ENCODE measurements at regions not wholly inside any gene's neighbourhood (a gene's known extent, or its start where the extent isn't known, plus 50 kb on each side); places are given as distances from the start of the nearest gene placed in this dataset.

- no peak overlapping the region for H2AFZ ChIP-seq (ENCODE audit: low read depth, low read length)
- H3K27me3 ChIP-seq (ENCODE audit: insufficient read depth, low read depth, low read length), result no peaks in the 10 kb centered on the region
- H3K9me3 ChIP-seq (ENCODE audit: low read length), result no peaks in the 10 kb centered on the region
- H3K27ac ChIP-seq (ENCODE audit: low read length), result no peak overlapping the region
- H3K36me3 ChIP-seq (ENCODE audit: insufficient read depth, low read length), result no peaks in the 10 kb centered on the region
- no peak overlapping the region for H3K9ac ChIP-seq (ENCODE audit: low read length)
- no peaks in the 10 kb centered on the region for H4K20me1 ChIP-seq (ENCODE audit: insufficient read depth)
- no peak for TF ChIP-seq RAD21 (conservative IDR thresholded peaks at IDR 0.05)
- TF ChIP-seq SMC3 (conservative IDR thresholded peaks at IDR 0.05; ENCODE audit: poor library complexity), result no peak
- TF ChIP-seq EP300 (conservative IDR thresholded peaks at IDR 0.05; ENCODE audit: poor library complexity, severe bottlenecking), result no peak
- TF ChIP-seq MXI1 (conservative IDR thresholded peaks at IDR 0.05; ENCODE audit: poor library complexity, severe bottlenecking), result no peak
- no peak for TF ChIP-seq POLR2AphosphoS5 (IDR thresholded peaks at IDR 0.05)
- TF ChIP-seq TAF1 (IDR thresholded peaks at IDR 0.05; ENCODE audit: low read depth), result no peak
- no peak for TF ChIP-seq REST (IDR thresholded peaks at IDR 0.05; ENCODE audit: borderline replicate concordance)
- TF ChIP-seq CTCF (IDR thresholded peaks at IDR 0.05; ENCODE audit: poor library complexity, severe bottlenecking), result no peak
- TF ChIP-seq EZH2 (IDR thresholded peaks at IDR 0.05; ENCODE audit: borderline replicate concordance, insufficient read depth, low read length, poor library complexity, severe bottlenecking), result no peak
- H3K4me2 ChIP-seq (ENCODE audit: low read length), result no peak overlapping the region
- H3F3A ChIP-seq (ENCODE audit: insufficient read depth, low read length, poor library complexity, severe bottlenecking), result no peaks in the 10 kb centered on the region
- H3K4me3 ChIP-seq (ENCODE audit: low read length), result no peak overlapping the region
- no peaks in the 10 kb centered on the region for H3K9me2 ChIP-seq (ENCODE audit: insufficient read depth, low read length)
- H3K79me2 ChIP-seq (replicated peaks; ENCODE audit: insufficient read depth, low read length), result no peaks in the 10 kb centered on the region
Measured at GRCh38 chr3:194043516-194043915, 92.4 kb upstream of the HES1 start.

- no peaks in the 10 kb centered on the region for H3K27me3 ChIP-seq (ENCODE audit: insufficient read depth, low read depth, low read length)
- H3K4me3 ChIP-seq (ENCODE audit: low read length), result no peak overlapping the region
- H3K36me3 ChIP-seq (ENCODE audit: insufficient read depth, low read length), result no peaks in the 10 kb centered on the region
- H3K4me2 ChIP-seq (ENCODE audit: low read length), result no peak overlapping the region
- H2AFZ ChIP-seq (ENCODE audit: low read depth, low read length), result no peak overlapping the region
- H3K9me2 ChIP-seq (ENCODE audit: insufficient read depth, low read length), result no peaks in the 10 kb centered on the region
- no peak overlapping the region for H3K9ac ChIP-seq (ENCODE audit: low read length)
- no peaks in the 10 kb centered on the region for H3K79me2 ChIP-seq (replicated peaks; ENCODE audit: insufficient read depth, low read length)
- no peaks in the 10 kb centered on the region for H4K20me1 ChIP-seq (ENCODE audit: insufficient read depth)
- H3F3A ChIP-seq (ENCODE audit: insufficient read depth, low read length, poor library complexity, severe bottlenecking), result no peaks in the 10 kb centered on the region
- H3K9me3 ChIP-seq (ENCODE audit: low read length), result no peaks in the 10 kb centered on the region
- TF ChIP-seq CTCF (IDR thresholded peaks at IDR 0.05; ENCODE audit: poor library complexity, severe bottlenecking), result no peak
- no peak for TF ChIP-seq POLR2AphosphoS5 (IDR thresholded peaks at IDR 0.05)
- TF ChIP-seq MXI1 (conservative IDR thresholded peaks at IDR 0.05; ENCODE audit: poor library complexity, severe bottlenecking), result no peak
- TF ChIP-seq EZH2 (IDR thresholded peaks at IDR 0.05; ENCODE audit: borderline replicate concordance, insufficient read depth, low read length, poor library complexity, severe bottlenecking), result no peak
- no peak for TF ChIP-seq REST (IDR thresholded peaks at IDR 0.05; ENCODE audit: borderline replicate concordance)
- TF ChIP-seq TAF1 (IDR thresholded peaks at IDR 0.05; ENCODE audit: low read depth), result no peak
- TF ChIP-seq RAD21 (conservative IDR thresholded peaks at IDR 0.05), result no peak
- no peak for TF ChIP-seq EP300 (conservative IDR thresholded peaks at IDR 0.05; ENCODE audit: poor library complexity, severe bottlenecking)
- no peak for TF ChIP-seq SMC3 (conservative IDR thresholded peaks at IDR 0.05; ENCODE audit: poor library complexity)
- H3K27ac ChIP-seq (ENCODE audit: low read length), result no peak overlapping the region
Measured at GRCh38 chr3:194045289-194045688, 90.7 kb upstream of the HES1 start.

Data from neural cell (in vitro differentiated cells).